GM12878 (cell line): ENCODE measurements at regions not wholly inside any gene's neighbourhood (a gene's known extent, or its start where the extent isn't known, plus 50 kb on each side); places are given as distances from the start of the nearest gene placed in this dataset.

Source experiments
- ATAC-seq: fragments of 200-7000 bp; cut with Tn5 transposase; 3 replicates; pipeline ENCODE4 v1.9.1; 2020; ENCODE audit warnings: mild to moderate bottlenecking, moderate library complexity
- BruUV-seq: library from RNA; stranded (reverse); fragments of 400-500 nt; replicated peaks from 2 replicates; lab custom pipeline; 2021; lab: Mats Ljungman, UMichigan
- CTCF ChIA-PET: fragments of 300-600 bp; sonication (Branson Sonifier 250); formaldehyde crosslinking; extraction: SDS; loops from one replicate; lab custom pipeline; 2021; ENCODE audit warnings: inconsistent platforms; lab: Yijun Ruan, JAX
- POLR2A ChIA-PET: fragments of 350-600 bp; formaldehyde crosslinking; extraction: SDS; loops from one replicate; lab custom pipeline; 2021; ENCODE audit warnings: inconsistent platforms; lab: Charles Lee
- RAD21 ChIA-PET: fragments of 300-600 bp; sonication (Branson Sonifier 250); formaldehyde crosslinking; loops from one replicate; lab custom pipeline; 2023; ENCODE audit warnings: antibody characterized with exemption; ENCODE audit not compliant: unreplicated experiment; lab: Charles Lee
- SMC1A ChIA-PET: fragments of 300-600 bp; sonication (Branson Sonifier 250); formaldehyde crosslinking; loops from one replicate; lab custom pipeline; 2023; ENCODE audit not compliant: unreplicated experiment, uncharacterized antibody; lab: Charles Lee
- DNase-seq: peaks from one replicate; pipeline ENCODE4 v3.0.0-alpha.2; 2011; ENCODE audit warnings: low read depth, low spot score
- FAIRE-seq: peaks from 3 replicates; lab custom pipeline; 2011; peaks lifted over from hg19 to GRCh38; lab: Jason Lieb, UNC
- H2AFZ ChIP-seq: 2 replicates; pipeline ENCODE4 v1.6.0; 2011; ENCODE audit warnings: low read depth, low read length, control low read depth; ENCODE audit not compliant: control insufficient read depth
- H3K27ac ChIP-seq: 2 replicates; pipeline ENCODE4 v1.5.1; 2011; ENCODE audit warnings: control low read depth; ENCODE audit not compliant: control insufficient read depth, insufficient read depth
- H3K27me3 ChIP-seq, 2 experiments: replicated peaks in 1 of 2; 2 replicates each; pipeline versions ENCODE4 v1.6.0 to v1.6.1; 2011; ENCODE audit warnings: low read length in 1 of 2; ENCODE audit not compliant: control insufficient read depth in 2 of 2, insufficient read depth in 2 of 2
- H3K36me3 ChIP-seq, 2 experiments: 2 replicates each; pipeline ENCODE4 v1.5.1; 2011; ENCODE audit warnings: low read length in 1 of 2; ENCODE audit not compliant: control insufficient read depth in 2 of 2, insufficient read depth in 2 of 2
- H3K4me1 ChIP-seq: 2 replicates; pipeline ENCODE4 v1.6.1; 2011; ENCODE audit warnings: mild to moderate bottlenecking, low read length, moderate library complexity, mixed read lengths; ENCODE audit not compliant: control insufficient read depth, insufficient read depth
- H3K4me2 ChIP-seq: 2 replicates; pipeline ENCODE4 v1.6.0; 2011; ENCODE audit warnings: control low read depth; ENCODE audit not compliant: control insufficient read depth, insufficient read depth
- H3K4me3 ChIP-seq: fragments of 200-600 bp; sonication (generic); 2 replicates; pipeline ENCODE4 v1.5.1; 2016
- H3K79me2 ChIP-seq: 2 replicates; pipeline ENCODE4 v1.6.0; 2011; ENCODE audit warnings: low read length; ENCODE audit not compliant: control insufficient read depth, insufficient read depth
- H3K9ac ChIP-seq: 2 replicates; pipeline ENCODE4 v1.8.0; 2011; ENCODE audit warnings: low read length, control low read depth, mixed read lengths; ENCODE audit not compliant: control insufficient read depth, insufficient read depth
- H3K9me3 ChIP-seq: replicated peaks from 3 replicates; pipeline ENCODE4 v1.5.1; 2011; ENCODE audit warnings: mild to moderate bottlenecking, low read length; ENCODE audit not compliant: control insufficient read depth, insufficient read depth
- H4K20me1 ChIP-seq: 2 replicates; pipeline ENCODE4 v1.6.0; 2011; ENCODE audit not compliant: control insufficient read depth, insufficient read depth
- EGR1 ChIP-seq, 2 experiments: IDR thresholded peaks; 1 replicate in 1 of 2; 2 replicates in 1 of 2; pipeline ENCODE4 v1.6.1; 2011 to 2012; ENCODE audit warnings: low read depth in 2 of 2, low read length in 2 of 2, borderline replicate concordance in 1 of 2, mild to moderate bottlenecking in 1 of 2, moderate library complexity in 1 of 2
- GABPA ChIP-seq: IDR thresholded peaks from 2 replicates; pipeline ENCODE4 v1.6.1; 2014; ENCODE audit warnings: antibody characterized with exemption, low read depth, mild to moderate bottlenecking, inconsistent platforms
- HDGF ChIP-seq: fragments of 450-650 bp; IDR thresholded peaks from 2 replicates; pipeline ENCODE4 v1.6.1; 2016; ENCODE audit warnings: antibody characterized with exemption
- IKZF2 ChIP-seq, 2 experiments: fragments of 450-650 bp; IDR thresholded peaks; 2 replicates each; pipeline ENCODE4 v1.6.1; 2017; ENCODE audit warnings: mild to moderate bottlenecking in 2 of 2, moderate library complexity in 2 of 2
- NFIC ChIP-seq: IDR thresholded peaks from 2 replicates; pipeline ENCODE4 v1.6.1; 2012; ENCODE audit warnings: low read depth, mild to moderate bottlenecking, inconsistent platforms, low read length, moderate library complexity
- RCOR1 ChIP-seq: conservative IDR thresholded peaks from 2 replicates; pipeline ENCODE4 v1.6.1; 2012; ENCODE audit warnings: low read depth, low read length, improper control_type of control experiment
- STAT1 ChIP-seq: fragments of 450-650 bp; conservative IDR thresholded peaks from 2 replicates; pipeline ENCODE4 v1.6.1; 2014; ENCODE audit warnings: antibody characterized with exemption, mild to moderate bottlenecking
- SUPT20H ChIP-seq: IDR thresholded peaks from 2 replicates; pipeline ENCODE4 v1.6.1; 2011; ENCODE audit warnings: low read depth, mild to moderate bottlenecking, low read length, moderate library complexity, borderline replicate concordance; ENCODE audit not compliant: control insufficient read depth
- WGBS: methylation state at CpG from one replicate; pipeline ENCODE4 v1.1.6; 2016; ENCODE audit warnings: low lambda C conversion rate; ENCODE audit not compliant: insufficient replicate concordance, insufficient coverage; ENCODE audit errors: missing lambda C conversion rate; 5-methylcytosine and 5-hydroxymethylcytosine counted together
- in situ Hi-C: fragments of 300-500 bp; cut with MboI; formaldehyde crosslinking; loops from 9 replicates; pipeline ENCODE4 v1.14.3; 2018; ENCODE audit warnings: mixed read lengths
- intact Hi-C: fragments of 100-400 bp; cut with micrococcal nuclease; formaldehyde crosslinking; loops from one replicate; pipeline ENCODE4 v1.14.2; 2022; ENCODE audit not compliant: unreplicated experiment
- TF ChIP-seq, protein P1 (sequence below): IDR thresholded peaks from 2 replicates; pipeline ENCODE4 v1.6.1; 2011; ENCODE audit warnings: low read depth, low read length, improper control_type of control experiment, borderline replicate concordance

DNA sequence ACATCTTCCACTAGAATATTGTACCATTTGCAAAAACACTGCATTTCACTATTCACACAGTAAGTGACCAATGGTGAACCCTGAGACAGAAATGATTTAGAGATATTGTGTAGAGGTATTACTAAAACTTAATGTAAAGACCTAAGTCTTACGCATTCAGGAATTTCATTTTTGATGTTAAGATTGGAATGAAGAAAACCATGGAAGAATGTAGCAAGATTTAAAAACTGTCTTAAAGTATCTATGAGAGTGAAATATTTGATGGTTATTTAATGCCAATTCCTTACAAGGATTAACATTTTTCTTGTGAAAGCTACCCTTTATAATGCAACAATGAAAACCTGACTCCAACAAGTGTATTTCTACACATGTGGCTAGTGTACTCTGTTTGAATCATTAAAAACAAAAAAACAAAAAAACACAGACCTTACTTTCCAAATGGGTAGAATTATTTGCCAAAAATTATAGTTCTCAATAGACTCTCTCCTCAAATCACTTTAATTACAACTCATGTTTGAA is 172.0 kb downstream of the NNT start:
- intact Hi-C loops (no loop called here), in situ Hi-C loops (no loop called here)
- H3K9ac ChIP-seq, result no peak overlapping the region
- H3K4me2 ChIP-seq, result no peak overlapping the region
- no peak for DNase-seq
- ChIA-PET SMC1A (no interaction called here), CTCF (no interaction called here), POLR2A (no interaction called here), RAD21 (no interaction called here)
- H4K20me1 ChIP-seq, result no peaks in the 10 kb centered on the region
- no peak overlapping the region for H3K27ac ChIP-seq
- H3K36me3 ChIP-seq, result no peaks in the 10 kb centered on the region
- no peaks in the 10 kb centered on the region for H3K79me2 ChIP-seq
- no peak for ATAC-seq
- BruUV-seq, result no TSS peak
- H2AFZ ChIP-seq, result no peak overlapping the region
- no peak for FAIRE-seq
- no peak overlapping the region for H3K4me3 ChIP-seq
- H3K4me1 ChIP-seq, result no peaks in the 10 kb centered on the region
- no peaks in the 10 kb centered on the region for H3K9me3 ChIP-seq
- TF ChIP-seq NFIC (no peak), SUPT20H (no peak), EGR1 (IDR thresholded peaks at IDR 0.05; ENCODE audit: borderline replicate concordance in 1 of 2, low read depth in 2 of 2, low read length in 2 of 2) (no peak), RCOR1 (no peak), STAT1 (no peak), HDGF (no peak), GABPA (no peak), IKZF2 (IDR thresholded peaks at IDR 0.05) (no peak)
- TF ChIP-seq, protein P1, sequence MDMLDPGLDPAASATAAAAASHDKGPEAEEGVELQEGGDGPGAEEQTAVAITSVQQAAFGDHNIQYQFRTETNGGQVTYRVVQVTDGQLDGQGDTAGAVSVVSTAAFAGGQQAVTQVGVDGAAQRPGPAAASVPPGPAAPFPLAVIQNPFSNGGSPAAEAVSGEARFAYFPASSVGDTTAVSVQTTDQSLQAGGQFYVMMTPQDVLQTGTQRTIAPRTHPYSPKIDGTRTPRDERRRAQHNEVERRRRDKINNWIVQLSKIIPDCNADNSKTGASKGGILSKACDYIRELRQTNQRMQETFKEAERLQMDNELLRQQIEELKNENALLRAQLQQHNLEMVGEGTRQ, result no peak
- WGBS, result 100% methylated on average over 1 of the region's 1 CpG
- H3K27me3 ChIP-seq, result no peaks in the 10 kb centered on the region
